SW480 (cell line): ENCODE measurements at regions not wholly inside any gene's neighbourhood (a gene's known extent, or its start where the extent isn't known, plus 50 kb on each side); places are given as distances from the start of the nearest gene placed in this dataset.

ENCODE experiments used
- DNase-seq: peaks from one replicate; pipeline ENCODE4 v3.0.0-alpha.2; 2016; ENCODE audit warnings: low spot score

DNA sequence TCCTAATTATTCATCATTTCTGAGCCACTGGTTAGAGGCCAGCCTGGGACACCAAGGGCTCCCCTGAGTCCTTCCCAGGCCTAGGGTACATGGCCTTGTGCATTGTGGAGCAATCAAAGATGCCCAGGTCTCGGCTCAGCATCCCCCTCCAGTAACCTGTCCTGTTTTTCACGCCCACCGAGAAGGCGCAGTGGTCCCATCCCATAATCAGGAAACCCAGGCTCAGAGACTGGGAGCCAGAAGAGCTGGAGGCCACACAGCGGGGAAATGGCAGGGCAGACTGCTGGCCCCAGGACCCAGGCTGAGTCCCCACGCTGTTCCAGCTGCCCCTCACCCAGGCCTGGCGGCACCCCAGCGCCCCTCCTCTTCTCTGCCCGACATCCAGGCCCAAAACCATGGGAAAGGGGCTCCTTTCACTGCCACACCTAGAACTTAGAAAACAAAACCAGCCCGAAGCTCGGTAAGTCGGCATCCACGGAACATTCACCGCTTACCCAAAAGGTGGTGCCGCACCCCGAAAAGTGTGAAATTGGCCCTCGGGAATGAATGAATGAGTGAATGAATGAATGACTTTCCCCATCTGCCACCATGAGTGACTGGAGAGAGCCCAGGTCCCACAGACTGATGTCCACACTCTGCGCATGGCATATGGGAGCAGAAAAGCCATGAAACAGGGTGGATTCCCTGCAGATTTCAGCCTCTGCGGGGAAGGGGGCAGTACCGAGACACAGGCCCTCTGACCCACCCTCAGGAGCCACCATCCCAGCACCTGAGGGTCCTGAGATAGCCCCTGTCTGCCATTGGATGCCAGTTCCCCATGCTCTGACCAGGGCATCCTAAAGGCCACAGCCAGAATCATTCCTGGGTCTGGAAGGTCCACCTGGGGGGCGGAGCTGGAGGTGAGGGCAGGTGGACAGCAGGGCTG is 132.5 kb downstream of the OLFM1 start:
- DNase-seq, result no peak

DNA sequence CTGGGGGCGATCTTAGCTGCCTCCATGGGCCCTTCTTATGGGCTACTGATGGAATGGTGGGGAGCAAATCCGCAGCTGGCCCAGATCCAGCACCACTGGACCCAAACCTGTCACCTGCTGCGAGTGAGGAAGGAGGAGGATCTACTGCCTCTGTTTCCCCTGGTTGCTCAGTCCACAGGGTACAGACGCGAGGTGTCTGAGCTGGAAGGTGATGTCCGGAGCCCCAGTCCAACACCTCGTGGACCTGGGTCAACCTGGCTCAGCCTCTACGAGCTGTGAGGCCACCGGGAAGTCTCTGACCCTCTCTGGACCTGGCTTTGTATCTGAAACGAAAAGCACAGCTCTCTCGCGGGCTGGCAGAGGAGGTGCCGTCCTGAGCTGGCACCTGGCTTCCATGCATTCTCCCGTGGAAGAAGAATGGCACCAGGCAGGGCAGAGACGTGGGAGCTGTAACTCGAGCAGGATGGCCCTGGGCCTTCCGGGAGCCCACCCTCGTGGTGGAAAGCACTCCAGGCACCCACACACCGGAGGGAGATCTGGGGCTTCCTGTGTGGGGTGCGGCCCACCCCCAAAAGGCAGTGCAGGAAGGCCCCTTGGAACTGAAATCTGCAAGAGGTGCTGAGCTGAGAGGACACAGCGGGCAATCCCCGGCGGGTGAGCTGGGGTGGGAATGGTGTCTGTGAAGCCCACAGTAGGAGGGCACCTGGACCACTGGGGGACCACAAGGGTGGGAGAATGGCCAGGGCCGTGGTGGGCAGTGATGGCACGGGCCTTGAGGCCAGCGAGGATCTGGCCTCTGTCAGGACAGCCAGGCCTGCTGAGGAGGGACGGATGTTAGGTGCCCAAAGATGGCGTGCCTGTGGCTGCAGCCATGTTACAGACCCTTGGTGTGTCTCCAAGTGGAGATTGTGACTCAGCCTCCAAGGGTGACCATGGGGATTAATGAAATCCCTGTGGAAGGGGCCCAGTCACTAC is 133.4 kb downstream of the OLFM1 start:
- no peak for DNase-seq

DNA sequence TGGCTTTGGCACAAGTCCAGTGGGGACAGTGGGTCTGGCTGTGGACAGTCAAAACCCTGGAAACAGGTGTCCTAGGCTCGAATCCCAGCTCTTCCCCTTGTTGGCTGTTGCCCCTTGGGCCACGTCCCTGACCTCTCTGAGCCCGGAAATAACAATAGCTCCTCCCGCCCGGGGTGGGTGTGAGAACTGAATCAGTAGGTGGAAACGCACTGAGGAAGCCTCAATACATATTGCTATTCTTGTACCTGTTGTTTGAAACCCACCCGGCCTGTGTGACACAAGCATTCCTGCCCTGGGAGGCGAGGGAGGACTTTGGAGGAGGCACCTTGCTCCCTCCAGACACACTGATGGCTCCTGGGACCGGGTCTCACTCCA is 134.1 kb downstream of the OLFM1 start:
- no peak for DNase-seq

GRCh38 chr9:135221951-135222631 is 134.6 kb downstream of the OLFM1 start:
- DNase-seq, result no peak

DNA sequence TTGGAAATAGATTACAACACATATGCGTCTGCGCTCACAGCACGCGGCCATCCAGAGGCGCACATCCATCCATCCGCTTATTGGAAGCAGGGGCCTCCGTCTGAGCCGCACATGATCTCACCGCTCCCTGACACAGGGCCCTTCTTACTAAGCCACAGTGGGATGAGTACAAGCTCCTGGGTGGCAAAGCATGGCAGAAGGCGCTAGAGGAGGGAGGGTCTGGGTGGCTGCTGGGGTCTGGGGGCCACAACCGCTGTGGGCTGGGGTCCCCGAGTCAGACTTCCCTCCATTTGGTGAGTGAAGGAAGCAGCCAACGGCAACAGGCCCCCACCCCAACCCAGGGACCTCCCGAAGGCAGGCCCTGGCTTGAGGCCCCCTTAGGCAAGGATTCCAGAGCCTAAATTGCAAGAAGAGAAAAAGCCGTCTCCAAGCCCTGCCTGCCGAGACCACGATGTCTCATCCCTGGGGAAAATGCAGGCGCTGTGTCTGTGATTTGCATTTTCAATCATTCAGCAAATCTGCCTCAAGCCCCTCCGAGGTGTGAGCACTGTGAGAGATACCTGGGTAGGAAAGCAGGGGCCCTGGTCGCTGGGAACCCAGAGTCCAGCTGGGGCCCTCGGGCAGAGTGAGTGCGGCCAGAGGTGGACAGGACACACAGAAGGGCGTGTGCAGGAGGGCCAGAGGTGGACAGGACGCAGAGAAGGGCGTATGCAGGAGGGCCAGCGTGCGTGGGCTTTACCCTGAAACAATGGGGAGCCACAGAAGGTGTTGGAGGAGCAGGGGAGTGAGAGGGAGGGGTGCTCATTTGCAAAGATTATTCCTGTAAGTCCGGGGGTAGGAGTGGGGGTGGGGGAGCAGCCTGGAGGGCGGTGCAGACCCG is 135.7 kb downstream of the OLFM1 start:
- no peak for DNase-seq

DNA sequence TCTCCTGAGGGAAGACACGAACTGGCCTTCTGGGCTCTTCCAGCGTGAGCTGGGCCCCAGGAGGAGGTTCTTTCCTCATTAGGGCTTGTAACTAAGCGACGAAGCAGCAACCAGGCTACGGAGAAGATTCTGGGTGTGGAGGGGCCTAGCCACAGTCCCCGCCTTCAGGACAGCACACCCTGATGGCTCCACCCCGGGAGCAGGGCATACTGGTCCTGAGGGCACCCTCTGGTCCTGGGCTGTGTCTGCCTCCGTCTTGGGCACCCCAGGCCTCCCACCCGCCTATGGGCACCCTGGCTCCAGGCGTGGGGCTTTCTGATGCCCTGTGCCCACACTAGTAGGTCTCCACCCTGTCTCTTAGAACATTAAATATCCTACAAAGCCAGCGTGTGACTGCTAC is 136.4 kb downstream of the OLFM1 start:
- DNase-seq, result no peak

GRCh38 chr9:135224286-135224877 is 136.9 kb downstream of the OLFM1 start:
- no peak for DNase-seq

DNA sequence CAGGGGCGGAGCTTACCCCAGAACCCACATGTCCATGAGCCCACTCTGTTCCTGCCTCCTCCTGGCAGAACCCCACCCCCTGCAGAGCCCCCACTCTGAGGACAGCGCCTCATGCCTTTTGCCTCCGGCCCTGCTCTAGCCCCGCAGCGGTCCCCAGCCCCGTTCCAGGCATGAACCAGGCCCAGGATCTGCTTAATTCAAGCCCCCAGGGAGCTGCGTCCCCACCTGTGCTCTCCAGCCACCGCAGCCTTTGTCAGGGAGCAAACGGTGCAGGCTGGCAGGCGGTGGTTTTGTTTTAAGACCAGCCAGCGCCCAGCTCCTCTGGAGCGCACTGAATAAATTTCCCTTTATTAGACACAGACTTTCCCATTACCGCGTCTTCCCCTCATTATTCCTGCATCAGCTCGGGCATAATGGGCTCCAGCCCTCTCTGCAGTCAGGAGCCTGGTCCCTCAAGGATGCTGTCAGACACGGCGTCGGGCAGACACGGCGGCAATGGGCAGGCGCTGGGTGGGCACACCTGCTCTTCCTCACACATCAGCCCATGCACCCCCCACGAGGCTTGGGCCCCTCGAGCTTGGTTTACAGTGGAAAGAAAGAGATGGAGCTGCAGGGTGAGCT is 137.6 kb downstream of the OLFM1 start:
- no peak for DNase-seq

GRCh38 chr9:135225619-135226228 is 138.3 kb downstream of the OLFM1 start:
- DNase-seq, result no peak

DNA sequence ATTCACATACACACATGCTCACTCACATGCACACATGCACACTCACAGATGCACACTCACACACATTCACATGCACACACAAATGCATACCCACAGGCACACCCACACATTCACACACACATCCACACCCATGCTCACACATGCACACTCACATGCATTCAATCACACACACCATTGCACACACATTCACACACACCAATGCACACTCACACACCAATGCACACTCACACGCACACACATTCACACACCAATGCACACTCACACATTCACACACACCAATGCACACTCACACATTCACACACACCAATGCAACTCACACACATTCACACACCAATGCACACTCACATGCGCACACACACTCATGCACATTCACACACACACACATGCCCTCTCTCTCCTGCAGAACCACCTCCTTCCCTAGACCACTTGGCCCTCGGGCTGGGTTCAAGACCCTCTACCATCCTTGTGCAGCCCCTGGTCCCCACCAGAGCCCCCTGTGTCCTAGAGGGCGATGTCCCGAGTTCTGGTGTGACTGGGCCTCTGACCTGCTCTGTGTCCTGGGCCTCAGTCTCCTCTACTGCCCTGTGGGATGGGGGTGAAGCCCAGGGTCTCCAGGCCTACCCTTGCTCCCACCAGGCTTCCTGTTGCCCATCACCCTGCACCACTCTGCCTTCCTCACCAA is 139.0 kb downstream of the OLFM1 start:
- no peak for DNase-seq

DNA sequence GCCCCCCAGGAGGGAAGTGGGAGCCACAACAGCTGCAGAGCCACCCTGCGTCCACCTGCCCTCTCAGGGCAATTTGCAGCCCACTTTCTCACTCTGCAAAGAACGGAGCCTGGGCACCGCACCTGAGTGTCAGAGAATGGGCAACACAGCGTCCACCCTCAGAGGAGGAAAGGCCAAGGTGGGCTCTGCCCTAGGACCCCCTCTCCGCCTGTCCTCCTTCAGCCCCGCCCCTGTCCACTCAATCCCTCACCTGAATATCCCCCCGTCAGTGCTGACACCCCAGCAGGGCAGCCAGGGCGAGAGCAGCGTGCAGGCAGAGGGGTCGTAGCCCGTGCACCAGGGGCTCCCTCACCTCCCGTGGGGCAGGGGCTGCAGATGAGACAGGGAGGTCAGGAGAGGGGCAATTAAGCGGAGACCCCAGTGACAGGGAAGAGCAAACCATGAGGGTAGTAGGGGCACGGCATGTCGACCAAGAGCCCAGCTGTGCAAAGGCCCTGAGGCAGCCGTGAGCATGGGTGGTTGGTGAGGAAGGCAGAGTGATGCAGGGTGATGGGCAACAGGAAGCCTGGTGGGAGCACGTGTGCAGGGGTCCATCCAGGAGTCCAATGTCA is 140.3 kb downstream of the OLFM1 start:
- no peak for DNase-seq

- no peak for DNase-seq
Observed at GRCh38 chr9:135228345-135228982, 141.0 kb downstream of the OLFM1 start.

GRCh38 chr9:135228983-135229625 is 141.6 kb downstream of the OLFM1 start:
- no peak for DNase-seq

- no peak for DNase-seq
Observed at GRCh38 chr9:135229701-135230385, 142.4 kb downstream of the OLFM1 start.

GRCh38 chr9:135230386-135230765 is 142.9 kb downstream of the OLFM1 start:
- DNase-seq, result no peak

DNA sequence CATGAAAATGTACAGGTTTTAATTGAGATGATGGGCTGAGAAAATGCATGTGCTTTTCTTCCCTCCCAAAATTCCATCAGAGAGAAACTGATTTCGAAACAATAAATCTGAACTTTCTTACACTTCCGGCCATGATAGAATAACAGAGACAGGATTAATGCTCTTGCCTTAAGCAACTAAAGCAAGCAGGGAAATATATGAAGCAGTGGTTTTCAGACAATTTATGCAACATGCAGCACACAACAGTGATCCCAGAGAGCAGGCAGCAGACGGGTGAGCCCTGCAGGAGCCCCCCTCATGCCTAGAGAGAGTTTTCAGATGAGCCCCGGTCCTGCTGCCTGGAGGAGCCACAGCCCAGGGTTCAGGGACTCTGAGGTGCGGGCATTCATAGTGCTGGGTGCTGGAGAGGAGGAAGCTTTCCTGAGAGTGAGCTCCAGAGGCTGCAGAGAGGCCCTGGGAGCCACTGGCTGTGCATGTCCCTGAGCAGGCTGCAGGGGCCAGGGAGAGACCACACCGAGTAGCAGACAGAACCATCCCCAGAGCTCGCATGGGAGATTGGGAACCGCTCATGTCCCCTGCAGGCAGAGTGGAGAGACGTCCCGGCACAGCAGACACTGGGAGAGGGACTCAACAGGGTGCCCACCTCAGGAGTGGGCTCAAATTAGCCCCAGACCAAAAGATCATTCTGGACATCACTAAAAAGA is 143.5 kb downstream of the OLFM1 start:
- no peak for DNase-seq
